Body of pancreas (tissue), 4 donors: ENCODE measurements at regions not wholly inside any gene's neighbourhood (a gene's known extent, or its start where the extent isn't known, plus 50 kb on each side); places are given as distances from the start of the nearest gene placed in this dataset.
"Not testable (repeated sequence)": the region's sequence is repeated elsewhere in the genome, so short reads cannot be mapped to it uniquely, and the experiment has no call there.

Experiments
- ATAC-seq: fragments of 150-250 bp; one replicate; pipeline ENCODE4 v1.9.1; 2016
- DNase-seq, 4 donors: peaks; one replicate each; pipeline ENCODE4 v3.0.0-alpha.2; 2019
- H3K27ac ChIP-seq, 4 donors: fragments of 200-600 bp; sonication (generic); 1 replicate in 3 of 4; 2 replicates in 1 of 4; pipeline versions ENCODE4 v1.5.1 to v1.6.1; 2016 to 2019; ENCODE audit warnings: mild to moderate bottlenecking in 1 of 4, mixed read lengths in 1 of 4, moderate library complexity in 1 of 4
- H3K27me3 ChIP-seq, 2 donors: fragments of 200-600 bp; sonication (generic); one replicate each; pipeline ENCODE4 v1.6.0; 2016; ENCODE audit warnings: mild to moderate bottlenecking in 1 of 2
- H3K36me3 ChIP-seq, 2 donors: fragments of 200-600 bp; sonication (generic); replicated peaks in 1 of 2; 2 replicates each; pipeline ENCODE4 v1.5.1; 2016; ENCODE audit warnings: low read depth in 2 of 2; ENCODE audit not compliant: insufficient read depth in 1 of 2
- H3K4me1 ChIP-seq: fragments of 200-600 bp; sonication (generic); one replicate; pipeline ENCODE4 v1.6.0; 2016
- H3K4me3 ChIP-seq, 2 donors: fragments of 200-600 bp; sonication (generic); 1 replicate in 1 of 2; 2 replicates in 1 of 2; pipeline ENCODE4 v1.5.1; 2016 to 2019
- H3K9me3 ChIP-seq, 3 donors: fragments of 200-600 bp; sonication (generic); 1 replicate in 2 of 3; 2 replicates in 1 of 3; pipeline ENCODE4 v1.5.1; 2016
- POLR2A ChIP-seq, 3 donors: fragments of 450-650 bp; IDR thresholded peaks; one replicate each; pipeline ENCODE4 v1.6.1; 2016; ENCODE audit warnings: antibody characterized with exemption in 3 of 3, mild to moderate bottlenecking in 2 of 3
- WGBS, 2 donors: methylation state at CpG; one replicate each; pipeline ENCODE4 v1.1.5; 2017; 5-methylcytosine and 5-hydroxymethylcytosine counted together
- intact Hi-C: fragments of 100-400 bp; cut with DNase I; formaldehyde crosslinking; loops from one replicate; pipeline ENCODE4 v1.15.1; 2023
- TF ChIP-seq, protein P1 (sequence below), 7 experiments: fragments of 450-650 bp in 4 of 7; fragments of 200-600 bp in 3 of 7; sonication (generic) in 3 of 7; IDR thresholded peaks; one replicate each; pipeline ENCODE4 v1.5.1; 2016 to 2019; ENCODE audit warnings: antibody characterized with exemption in 7 of 7

DNA sequence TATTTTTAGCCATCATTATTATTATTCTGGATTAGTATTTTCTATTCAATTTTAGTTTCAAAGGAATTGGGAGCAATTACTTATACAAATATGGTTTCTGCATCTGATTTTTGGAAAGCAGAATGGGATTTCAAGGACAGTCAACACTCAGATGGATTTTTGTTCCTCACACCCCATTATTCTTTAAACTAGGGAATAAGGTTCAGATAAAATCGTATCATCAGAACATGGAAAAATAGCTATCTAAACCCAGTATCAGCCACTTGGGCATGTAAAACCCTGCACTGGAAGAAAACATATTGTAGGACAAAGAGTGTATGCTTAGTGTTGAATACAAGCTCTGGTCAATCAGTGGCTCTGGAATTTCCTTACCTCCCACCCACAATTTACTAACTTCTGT is 452.5 kb downstream of the ZNF516 start:
- Histone ChIP-seq H3K9me3 (no peaks in the 10 kb centered on the region), H3K27ac (no peak overlapping the region), H3K36me3 (no peaks in the 10 kb centered on the region), H3K27me3 (no peaks in the 10 kb centered on the region), H3K4me3 (no peak overlapping the region), H3K4me1 (no peaks in the 10 kb centered on the region)
- WGBS, 2 donors = 0% methylated on average over 1 of the region's 1 CpG
- intact Hi-C loops = no loop called here
- ATAC-seq (no peak), DNase-seq (no peak)
- TF ChIP-seq POLR2A (IDR thresholded peaks at IDR 0.05) = no peak
- TF ChIP-seq, protein P1, sequence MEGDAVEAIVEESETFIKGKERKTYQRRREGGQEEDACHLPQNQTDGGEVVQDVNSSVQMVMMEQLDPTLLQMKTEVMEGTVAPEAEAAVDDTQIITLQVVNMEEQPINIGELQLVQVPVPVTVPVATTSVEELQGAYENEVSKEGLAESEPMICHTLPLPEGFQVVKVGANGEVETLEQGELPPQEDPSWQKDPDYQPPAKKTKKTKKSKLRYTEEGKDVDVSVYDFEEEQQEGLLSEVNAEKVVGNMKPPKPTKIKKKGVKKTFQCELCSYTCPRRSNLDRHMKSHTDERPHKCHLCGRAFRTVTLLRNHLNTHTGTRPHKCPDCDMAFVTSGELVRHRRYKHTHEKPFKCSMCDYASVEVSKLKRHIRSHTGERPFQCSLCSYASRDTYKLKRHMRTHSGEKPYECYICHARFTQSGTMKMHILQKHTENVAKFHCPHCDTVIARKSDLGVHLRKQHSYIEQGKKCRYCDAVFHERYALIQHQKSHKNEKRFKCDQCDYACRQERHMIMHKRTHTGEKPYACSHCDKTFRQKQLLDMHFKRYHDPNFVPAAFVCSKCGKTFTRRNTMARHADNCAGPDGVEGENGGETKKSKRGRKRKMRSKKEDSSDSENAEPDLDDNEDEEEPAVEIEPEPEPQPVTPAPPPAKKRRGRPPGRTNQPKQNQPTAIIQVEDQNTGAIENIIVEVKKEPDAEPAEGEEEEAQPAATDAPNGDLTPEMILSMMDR (IDR thresholded peaks at IDR 0.05) = no peak

DNA sequence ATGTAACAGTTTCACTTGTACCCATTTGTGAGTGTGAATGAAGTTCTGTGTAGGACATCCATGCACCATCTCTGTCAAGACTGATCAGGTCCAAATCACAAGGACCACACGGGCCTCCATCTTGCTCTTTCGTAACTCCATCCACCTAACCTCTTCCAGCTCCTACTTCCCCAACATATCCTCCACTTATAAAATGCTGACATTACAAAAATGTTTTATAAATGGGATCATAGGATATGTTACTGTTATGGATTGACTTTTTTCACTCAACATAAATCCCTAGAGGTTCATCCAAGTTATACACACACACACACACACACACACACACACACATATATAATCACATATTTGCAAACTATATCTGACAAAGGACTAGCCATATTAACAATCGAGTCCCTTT is 476.8 kb downstream of the ZNF516 start:
- 41 to 64% methylated on average over 3 of the region's 3 CpGs for WGBS, 2 donors
- Histone ChIP-seq H3K9me3 (no peaks in the 10 kb centered on the region), H3K27me3 (no peaks in the 10 kb centered on the region), H3K4me3 (no peak overlapping the region), H3K27ac (no peak overlapping the region), H3K4me1 (no peaks in the 10 kb centered on the region), H3K36me3 (no peaks in the 10 kb centered on the region)
- ATAC-seq = no peak
- DNase-seq = no peak
- no peak for TF ChIP-seq POLR2A (IDR thresholded peaks at IDR 0.05)
- intact Hi-C loops = no loop called here

DNA sequence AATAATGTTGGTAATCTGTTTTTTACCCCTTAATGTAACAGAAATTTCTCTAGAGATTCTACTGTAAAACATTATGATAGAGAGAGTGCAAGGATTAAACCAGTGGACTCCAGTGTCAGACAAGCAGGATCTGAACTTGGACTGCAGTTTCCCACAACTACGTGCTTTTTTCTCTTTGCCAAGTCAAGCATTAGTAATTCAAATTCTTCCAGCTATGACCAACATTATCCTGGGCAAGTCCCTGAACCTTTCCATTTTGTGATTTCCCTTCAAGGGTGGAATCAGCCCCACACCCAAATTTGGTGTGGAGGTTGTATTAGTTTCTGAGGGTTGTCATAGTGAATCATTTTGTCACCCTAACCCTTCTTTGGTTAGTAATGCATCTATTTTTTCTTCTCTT is 482.0 kb downstream of the ZNF516 start:
- WGBS, 2 donors = 57 to 67% methylated on average over 1 of the region's 1 CpG
- no peak for ATAC-seq
- no peaks in the 10 kb centered on the region for H3K27me3 ChIP-seq

DNA sequence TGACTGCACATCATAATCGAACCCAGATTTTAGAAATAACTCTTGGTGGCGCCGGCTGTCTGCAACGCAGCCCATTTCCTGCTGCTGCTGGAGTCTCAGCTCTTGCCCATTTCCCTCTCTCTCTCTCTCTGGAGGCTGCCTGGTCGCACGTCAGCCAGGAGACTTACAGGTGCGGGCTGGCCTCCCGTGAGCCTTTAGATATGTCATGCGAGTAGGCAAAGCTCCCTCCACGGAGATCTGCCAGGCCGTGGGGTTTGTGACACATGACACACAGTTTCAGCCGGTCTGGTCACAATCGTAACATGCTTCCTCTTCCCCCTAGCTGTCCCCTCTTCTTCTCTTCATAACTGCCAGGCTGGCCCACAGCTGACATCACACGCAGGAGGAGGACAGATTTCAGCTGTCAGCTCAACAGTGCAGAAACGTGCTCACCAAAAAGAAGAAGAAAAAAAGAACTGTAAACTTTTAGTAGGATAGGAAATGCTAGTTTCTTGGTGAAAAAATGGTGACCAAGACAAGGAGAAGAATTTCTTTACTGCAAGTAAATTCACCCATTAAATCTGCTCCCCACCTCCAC is 489.3 kb downstream of the ZNF516 start:
- Histone ChIP-seq H3K36me3 (no peaks in the 10 kb centered on the region), H3K27ac (no peak overlapping the region), H3K9me3 (no peaks in the 10 kb centered on the region), H3K27me3 (no peaks in the 10 kb centered on the region), H3K4me3 (no peak overlapping the region), H3K4me1 (peaks cover 6% of the 10 kb centered on the region)
- intact Hi-C loops = no loop called here
- TF ChIP-seq POLR2A (IDR thresholded peaks at IDR 0.05) = no peak
- TF ChIP-seq, protein P1 (IDR thresholded peaks at IDR 0.05) = no peak
- peak in 2 of 4 donors; percentile 16 to 34 for DNase-seq
- WGBS, 2 donors = 13 to 26% methylated on average over 12 to 15 of the region's 15 CpGs
- ATAC-seq = peak; percentile 48

More for the DNA sequence above, 482.0 kb downstream of the ZNF516 start:
- Histone ChIP-seq H3K4me3 (no peak overlapping the region), H3K9me3 (no peaks in the 10 kb centered on the region), H3K36me3 (no peaks in the 10 kb centered on the region), H3K4me1 (no peaks in the 10 kb centered on the region), H3K27ac (no peak overlapping the region)
- TF ChIP-seq, protein P1 (IDR thresholded peaks at IDR 0.05) = no peak
- no peak for TF ChIP-seq POLR2A (IDR thresholded peaks at IDR 0.05)
- intact Hi-C loops = no loop called here
- no peak for DNase-seq

DNA sequence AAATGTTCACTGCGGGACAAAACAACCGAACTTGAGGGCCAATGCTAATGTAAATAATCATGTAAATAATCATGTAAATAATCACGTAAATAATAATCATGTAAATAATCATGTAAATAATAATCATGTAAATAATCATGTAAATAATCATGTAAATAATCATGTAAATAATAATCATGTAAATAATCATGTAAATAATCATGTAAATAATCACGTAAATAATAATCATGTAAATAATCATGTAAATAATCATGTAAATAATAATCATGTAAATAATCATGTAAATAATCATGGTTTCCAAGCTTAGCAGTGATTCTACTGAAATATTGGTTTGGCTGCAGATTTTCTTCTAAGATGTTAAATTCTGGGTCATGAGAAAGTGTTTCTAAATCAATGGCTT is 507.1 kb downstream of the ZNF516 start:
- H3K36me3 ChIP-seq, H3K4me3 ChIP-seq, ATAC-seq, H3K4me1 ChIP-seq, H3K27me3 ChIP-seq, H3K27ac ChIP-seq, DNase-seq, intact Hi-C loops, H3K9me3 ChIP-seq: not testable (repeated sequence)
- 44 to 55% methylated on average over 4 of the region's 4 CpGs for WGBS, 2 donors

DNA sequence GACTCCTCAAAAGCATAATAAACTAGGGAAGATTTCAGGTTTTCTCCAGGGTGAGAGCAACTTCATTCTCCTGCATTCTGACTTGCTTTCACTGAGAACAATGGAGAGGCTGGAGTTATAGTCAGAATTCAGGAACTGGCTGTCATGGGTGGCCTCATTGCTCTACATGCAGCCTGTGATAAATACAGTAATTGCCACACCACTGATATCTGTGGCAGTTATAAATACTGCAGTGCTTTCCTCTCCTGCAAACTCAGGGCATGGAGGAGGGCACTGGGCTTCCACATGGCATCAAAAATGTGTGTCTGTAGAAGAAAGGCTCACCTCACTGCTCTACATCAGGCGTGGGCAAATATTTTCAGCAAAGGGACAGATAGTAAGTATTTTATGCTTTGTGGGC is 510.2 kb downstream of the ZNF516 start:
- intact Hi-C loops = no loop called here
- no peak for ATAC-seq
- H3K4me3 ChIP-seq = no peak overlapping the region

More for the DNA sequence above, 510.2 kb downstream of the ZNF516 start:
- Histone ChIP-seq H3K27me3 (no peaks in the 10 kb centered on the region), H3K4me1 (no peaks in the 10 kb centered on the region), H3K27ac (no peak overlapping the region), H3K9me3 (no peaks in the 10 kb centered on the region), H3K36me3 (no peaks in the 10 kb centered on the region)
- TF ChIP-seq, protein P1 (IDR thresholded peaks at IDR 0.05) = no peak
- TF ChIP-seq POLR2A (IDR thresholded peaks at IDR 0.05) = no peak
- DNase-seq = no peak
- WGBS, 2 donors = 64 to 68% methylated on average over 1 of the region's 1 CpG
